NCI-H2081 (cell line): ENCODE measurements at regions not wholly inside any gene's neighbourhood (a gene's known extent, or its start where the extent isn't known, plus 50 kb on each side); places are given as distances from the start of the nearest gene placed in this dataset.
A peak's percentile ranks its signal among the peaks of the same experiment; 100 is the strongest.

Experiments used
- DNase-seq, 2 experiments: peaks; one replicate each; lab custom pipeline; 2025; lab: John Stamatoyannopoulos, UW

DNA sequence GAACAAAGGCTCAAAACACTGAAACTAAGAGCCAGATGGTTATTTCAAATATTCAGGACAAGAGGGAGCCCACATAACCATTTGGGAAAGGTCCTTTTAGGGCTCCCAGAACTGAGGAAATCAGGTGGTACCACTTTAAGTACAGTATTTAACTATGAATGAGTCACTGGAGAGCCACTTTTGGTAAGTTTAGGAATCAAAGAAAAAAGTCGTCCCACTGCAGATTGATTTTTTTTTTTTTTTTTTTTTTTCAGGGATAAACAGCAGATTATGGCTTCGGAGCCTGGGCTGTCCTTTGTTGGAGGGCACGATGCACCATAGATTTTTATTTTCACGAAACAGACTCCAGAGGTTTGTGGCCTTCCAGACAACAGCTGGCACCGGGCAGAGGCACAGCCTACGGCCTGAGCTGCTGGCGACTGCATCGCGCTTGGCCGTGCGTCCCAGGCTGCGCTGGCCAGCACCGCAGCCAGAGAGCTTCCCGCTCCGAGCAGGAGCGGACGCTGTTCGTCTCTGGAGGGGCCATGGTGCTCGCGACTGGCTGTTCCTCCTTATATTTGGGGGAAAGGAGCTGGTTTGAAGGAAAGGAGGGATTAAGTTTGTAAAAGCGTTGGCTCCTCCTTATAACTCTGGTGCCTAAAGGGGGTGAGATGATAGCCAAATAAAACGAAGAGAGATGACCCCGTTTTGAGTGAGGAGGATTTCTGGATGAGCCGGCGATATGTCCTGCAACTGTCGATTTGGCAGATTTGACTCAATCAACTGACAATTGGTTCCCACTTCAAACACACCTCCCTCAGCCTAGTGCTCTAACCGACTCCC lies 152.9 kb upstream of the GOLIM4 start:
- peak; percentile 47 to 63 for DNase-seq

DNA sequence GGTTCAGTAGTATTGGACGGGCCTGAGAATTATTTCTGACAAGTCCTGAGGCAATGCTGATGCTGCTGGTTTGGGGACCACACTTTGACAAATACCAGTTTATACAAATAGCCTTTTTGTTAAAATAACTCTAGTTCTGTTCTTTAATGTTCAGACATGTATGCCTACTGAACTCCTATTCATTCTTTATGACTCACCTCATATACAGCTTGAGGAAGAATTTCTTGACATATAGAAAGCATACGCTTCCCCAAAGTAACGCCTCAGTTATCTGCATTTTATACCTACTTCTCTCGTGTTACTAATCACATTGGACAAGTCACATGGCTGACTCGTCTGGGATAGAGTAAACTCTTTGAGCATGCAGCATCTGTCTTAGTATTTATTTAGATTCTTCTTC lies 145.4 kb upstream of the GOLIM4 start:
- DNase-seq = no peak

DNA sequence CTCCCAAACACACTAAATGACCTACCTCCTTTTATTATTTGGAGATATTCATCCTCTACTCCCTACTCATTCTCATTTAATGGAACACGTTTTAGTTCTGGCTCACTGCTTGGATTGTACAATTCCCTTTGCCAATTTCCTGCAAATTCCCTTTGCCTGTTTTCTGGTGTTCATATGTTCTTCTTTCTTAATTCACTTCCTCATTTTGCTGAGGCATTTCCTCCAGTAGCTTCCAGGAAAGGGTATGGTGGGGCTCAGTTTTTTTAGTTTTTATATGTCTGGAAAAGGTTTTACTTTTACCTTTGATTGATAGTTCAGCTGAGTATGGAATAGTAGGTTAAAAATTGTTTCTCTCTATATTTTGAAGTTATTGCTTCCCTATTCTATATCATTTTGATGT lies 143.6 kb upstream of the GOLIM4 start:
- no peak for DNase-seq

DNA sequence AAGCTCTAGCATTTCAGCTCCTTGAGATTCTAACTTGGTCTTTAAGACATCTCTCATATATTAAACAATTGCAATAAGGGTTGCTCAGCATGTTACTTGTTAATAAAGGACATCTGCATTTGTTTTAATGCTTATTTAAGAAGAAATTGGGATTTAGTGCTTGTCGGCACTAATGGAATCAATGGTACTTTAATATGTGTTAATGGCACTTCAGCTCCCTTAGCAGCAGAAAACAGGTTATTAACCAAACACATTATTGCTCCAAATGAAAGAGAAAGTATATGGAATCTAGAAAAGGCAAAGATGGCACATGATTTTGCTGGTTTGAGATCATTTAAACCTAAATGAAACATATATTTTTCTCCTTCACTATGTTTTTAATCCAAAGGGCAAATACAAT lies 137.3 kb upstream of the GOLIM4 start:
- DNase-seq = no peak

DNA sequence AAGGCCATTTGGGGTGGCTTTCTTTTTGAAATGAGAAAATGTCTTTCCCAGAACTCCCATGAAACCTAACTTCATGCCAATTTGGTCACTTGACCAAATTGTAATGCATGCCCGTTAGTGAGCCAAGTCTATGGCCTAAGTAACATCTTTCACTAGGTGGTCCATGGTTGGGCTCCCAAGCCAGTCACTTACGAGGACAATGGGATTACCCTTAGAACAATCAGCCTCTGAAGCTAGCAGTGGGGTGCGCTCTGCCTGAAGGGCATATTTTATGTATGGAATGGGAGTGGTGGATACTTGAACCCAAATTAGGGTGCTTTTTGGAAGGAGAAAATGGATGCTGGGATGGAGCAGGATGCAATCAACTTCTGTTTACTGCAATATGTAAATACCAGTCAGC lies 127.4 kb upstream of the GOLIM4 start:
- DNase-seq = no peak

DNA sequence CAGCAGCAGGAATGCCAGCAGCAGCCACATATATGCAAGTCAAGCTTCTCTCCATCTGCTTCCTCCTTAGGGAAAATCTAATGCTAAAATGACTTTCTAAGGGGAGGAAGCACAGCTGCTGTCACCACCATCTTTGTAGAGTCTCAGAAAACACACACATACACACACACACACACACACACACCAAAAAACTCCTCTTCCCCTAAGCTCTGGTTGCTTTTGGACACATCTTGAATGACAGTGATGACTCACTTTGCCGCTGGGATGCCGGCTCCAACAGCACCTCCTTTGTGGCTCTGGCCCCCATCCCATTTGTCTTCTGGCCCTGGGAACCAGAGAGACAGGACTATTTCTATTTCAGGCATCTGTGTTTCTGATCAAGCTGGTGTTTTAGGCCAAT lies 124.8 kb upstream of the GOLIM4 start:
- DNase-seq = no peak

DNA sequence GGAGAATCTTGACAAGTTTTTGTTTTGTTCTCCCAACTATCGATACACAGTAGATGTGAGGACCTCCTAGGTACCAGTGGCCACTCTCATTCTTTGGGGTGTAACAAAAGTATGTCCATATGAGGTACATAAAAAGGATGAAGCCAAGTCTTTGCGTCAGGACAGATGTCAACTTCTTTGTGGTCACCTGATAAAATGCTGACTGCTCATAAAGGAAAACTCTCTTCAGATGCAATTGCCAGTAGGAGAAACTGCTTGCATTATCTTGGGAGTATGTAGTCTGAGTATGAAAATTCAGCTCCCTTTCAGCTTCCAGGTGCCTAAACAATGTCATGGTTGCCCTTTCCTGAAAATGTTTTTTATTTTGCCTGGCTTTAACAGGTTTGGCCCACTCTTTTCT lies 123.8 kb upstream of the GOLIM4 start:
- no peak for DNase-seq

DNA sequence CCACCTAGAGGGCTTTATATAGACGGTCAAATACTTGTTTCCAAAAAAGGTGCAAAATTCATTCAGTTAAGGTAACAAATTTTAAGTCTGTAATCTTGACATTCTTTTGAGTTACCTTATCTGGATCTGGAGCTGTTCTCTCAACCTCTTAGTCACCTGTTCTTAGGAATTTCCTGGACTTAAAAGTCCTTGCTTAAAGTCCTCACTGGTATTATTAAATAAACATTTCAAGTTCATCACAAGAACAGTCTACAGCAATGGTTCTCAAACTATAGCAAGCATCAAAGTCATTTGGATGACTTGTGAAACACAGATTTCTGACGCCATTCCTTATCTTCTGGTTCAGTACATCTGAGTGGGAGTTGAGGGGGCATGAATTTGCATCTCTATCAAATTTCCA lies 122.9 kb upstream of the GOLIM4 start:
- no peak for DNase-seq

DNA sequence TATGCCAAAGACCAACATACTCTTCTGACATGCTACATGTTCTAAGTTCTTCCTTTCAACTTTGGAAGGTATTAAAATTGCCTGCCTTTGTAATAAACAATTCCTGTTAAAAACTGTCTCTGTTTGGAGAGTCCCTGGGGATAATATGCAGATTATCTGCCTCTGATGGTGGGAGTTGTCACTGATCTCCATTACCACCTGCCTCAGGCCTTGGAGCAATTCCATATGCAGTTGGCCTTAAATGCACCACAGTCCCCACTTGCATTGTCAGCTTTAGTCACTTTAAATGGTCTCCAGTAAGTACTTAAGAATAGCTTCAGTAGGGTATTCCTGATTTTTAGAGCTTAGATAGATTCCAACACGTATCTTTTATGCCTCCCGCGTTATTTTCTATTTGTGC lies 121.1 kb upstream of the GOLIM4 start:
- peak; percentile 72 to 76 for DNase-seq

DNA sequence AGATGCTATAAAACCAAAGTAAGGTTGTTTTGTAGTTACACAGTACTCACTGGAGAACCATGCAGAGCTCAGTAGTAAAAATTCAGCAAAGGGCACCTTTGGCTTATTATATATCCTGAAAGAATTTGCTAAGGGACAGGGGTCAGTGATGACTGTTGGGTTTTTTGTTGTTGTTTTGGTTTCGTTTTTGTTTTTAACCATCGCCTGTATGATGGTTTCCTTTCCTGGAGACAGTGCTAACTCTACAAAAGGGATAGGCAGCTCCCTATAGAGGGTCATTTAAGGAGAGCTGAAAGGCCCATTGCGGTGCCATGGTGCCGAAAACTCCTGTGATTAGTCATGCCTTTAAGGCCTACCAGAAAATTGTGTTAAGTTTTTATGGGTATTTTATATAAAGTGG lies 118.2 kb upstream of the GOLIM4 start:
- DNase-seq = no peak

DNA sequence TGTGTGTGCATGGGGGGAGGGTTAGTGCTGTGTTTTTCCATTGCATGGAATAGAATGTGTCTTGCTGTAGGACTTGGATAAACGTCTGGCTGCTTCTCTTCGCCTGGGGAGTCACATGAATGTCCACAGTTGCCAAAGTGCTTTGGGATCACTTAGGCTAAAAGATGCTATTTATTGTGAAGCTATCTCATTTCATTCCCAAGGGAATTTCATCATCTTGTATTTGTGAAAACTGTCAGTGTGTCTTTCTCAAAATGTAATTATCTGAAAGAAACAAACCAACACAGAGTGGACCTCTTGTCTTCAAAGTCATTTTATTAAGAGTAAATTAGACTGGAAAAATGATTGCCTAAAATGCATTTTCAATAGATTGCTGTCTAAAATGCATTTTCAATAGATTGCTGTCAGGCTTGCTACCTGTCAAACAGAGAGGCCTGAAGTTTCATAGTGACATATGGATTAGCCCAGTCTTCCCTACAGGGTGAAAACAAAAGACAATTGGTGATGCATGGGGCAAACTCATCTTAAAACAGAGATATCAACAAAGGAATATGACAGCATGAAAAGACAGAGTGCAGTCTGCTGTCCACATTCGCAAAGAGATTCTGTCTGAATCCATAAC lies 117.1 kb upstream of the GOLIM4 start:
- DNase-seq = no peak

DNA sequence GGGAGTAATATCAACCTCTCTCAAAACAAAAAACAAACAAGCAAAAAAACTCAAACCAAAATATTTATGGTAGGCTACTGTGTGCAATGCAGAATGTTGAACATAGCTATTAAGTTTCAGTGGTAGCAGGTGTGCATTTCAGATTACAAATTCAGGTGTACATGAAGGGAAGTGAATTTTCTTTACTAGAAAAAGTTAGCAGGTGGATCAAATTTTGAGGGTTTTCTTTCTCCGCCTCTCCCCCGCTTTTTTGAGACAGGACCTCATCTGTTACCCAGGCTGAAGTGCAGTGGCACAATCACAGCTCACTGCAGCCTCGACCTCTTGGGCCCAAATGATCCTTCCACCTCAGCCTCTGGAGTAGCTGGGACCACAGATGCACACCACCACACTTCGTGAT lies 109.7 kb upstream of the GOLIM4 start:
- DNase-seq = no peak

DNA sequence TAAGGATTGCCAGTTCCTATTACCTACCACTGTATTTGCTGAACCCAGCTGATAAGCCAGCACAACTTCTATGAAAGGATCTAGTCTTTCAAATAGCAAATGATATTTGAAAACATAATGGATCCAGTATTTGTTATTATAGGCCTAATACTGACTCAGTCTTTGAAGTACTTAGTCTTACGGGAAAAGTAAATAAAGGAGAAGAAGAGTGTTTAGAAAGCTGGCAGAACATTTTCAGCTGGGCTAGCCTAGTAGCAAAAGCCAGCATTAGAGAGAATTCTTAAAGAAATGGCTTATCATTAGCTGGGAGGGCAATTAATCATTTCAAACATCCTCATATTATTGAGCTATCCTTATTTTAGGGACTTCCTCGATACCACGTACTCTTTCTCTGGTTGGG lies 101.4 kb upstream of the GOLIM4 start:
- no peak for DNase-seq

DNA sequence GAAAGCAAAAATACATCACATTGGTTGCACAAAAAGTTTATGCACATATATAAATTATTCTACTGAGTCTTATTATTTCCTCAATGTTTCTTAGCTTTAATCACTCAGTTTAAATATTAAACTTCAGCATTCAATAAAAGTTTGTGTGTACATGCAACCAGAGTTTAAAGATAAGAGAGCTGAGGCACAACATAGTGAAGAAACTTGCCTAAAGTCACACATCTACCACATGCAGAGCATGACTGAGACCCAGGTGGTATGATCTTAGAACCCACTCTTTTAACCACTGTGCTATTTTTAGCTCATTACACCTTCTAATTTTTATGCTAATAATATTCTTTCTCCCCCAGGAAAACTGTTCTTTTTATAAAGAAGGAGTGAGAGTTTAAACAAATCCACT lies 96.1 kb upstream of the GOLIM4 start:
- no peak for DNase-seq

DNA sequence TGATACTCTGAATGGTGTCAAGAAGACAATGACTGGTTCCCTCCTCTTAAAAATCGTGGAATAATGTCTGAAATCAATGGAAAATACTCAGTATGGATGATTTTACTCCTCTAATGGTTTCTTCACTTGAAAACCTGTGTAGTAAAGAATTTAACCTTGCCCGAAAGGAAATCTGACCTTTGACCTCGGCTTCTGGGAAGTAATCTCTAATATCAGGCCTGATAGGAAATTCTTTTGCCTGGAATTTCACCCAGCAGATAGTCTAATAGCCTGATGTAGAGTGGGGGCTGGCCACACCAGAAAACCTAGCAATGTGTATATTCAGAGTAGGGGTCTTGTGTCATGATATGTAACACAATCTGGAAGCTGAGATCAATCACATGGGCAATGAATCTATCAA lies 91.5 kb upstream of the GOLIM4 start:
- DNase-seq = no peak

DNA sequence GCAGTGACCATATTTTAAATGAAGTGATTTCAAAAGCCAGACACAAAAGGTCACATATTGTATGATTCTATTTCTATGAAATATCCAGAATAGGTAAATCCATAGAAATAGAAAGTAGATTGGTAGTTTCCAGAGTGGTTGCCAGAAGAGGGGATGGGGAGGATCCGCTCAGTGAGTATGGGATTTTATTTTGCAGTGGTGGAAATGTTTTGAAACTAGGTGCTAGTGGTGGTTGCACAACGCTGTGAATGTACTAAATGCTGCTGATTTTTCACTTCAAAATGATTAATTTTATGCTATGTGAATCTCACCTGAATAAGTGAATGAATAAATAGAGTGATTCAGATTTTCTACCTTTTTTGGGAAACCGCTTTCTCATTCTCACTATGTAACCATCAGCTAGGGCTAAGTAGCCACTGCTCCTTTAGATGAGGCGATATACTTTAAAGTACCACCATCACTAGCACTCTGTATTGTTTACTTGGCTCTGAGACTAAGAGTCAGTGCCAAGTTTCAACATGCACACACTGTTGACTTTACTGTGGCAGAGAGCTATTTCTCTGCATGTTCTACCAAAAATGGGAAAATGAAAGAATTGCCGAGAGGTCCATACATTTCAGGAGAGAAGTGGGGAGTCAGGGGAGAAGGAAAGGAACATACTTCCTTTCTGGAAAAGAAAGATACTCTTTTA lies 90.7 kb upstream of the GOLIM4 start:
- DNase-seq = peak; percentile 2 to 51

DNA sequence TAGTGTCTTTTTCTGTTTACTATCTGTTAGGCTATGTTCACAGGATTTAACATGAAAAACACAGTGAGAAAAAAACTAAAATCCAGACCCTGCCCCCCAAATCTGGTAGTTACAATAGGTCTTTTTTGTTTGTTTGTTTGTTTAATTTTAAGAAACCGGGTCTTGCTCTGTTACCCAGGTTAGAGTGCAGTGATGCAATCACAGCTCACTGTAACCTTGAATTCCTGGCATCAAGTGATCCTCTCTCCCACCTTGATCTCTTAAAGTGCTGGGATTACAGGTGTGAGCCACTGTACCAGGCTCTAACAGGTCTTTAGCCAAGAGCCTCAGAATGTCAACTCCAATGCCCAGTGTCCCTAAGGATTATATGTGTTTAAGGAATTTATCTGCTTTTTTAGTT lies 88.0 kb upstream of the GOLIM4 start:
- DNase-seq = no peak

DNA sequence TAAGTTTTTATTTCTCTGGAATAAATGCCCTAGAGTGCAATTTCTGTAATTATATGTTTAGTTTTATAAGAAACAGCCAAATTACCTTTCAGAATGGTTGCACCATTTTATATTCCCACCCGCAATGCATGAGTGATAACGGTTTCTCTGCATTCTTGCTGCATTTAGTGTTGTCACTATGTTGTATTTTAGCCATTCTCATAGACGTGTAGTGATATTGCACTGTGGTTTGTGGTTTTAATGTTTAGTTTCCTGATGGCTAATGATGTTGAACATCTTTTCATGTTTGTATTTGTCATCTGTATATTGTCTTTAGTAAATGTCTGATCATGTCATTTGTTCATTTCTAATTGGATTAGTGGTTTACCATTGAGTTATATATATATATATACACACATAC lies 73.0 kb upstream of the GOLIM4 start:
- DNase-seq = no peak

DNA sequence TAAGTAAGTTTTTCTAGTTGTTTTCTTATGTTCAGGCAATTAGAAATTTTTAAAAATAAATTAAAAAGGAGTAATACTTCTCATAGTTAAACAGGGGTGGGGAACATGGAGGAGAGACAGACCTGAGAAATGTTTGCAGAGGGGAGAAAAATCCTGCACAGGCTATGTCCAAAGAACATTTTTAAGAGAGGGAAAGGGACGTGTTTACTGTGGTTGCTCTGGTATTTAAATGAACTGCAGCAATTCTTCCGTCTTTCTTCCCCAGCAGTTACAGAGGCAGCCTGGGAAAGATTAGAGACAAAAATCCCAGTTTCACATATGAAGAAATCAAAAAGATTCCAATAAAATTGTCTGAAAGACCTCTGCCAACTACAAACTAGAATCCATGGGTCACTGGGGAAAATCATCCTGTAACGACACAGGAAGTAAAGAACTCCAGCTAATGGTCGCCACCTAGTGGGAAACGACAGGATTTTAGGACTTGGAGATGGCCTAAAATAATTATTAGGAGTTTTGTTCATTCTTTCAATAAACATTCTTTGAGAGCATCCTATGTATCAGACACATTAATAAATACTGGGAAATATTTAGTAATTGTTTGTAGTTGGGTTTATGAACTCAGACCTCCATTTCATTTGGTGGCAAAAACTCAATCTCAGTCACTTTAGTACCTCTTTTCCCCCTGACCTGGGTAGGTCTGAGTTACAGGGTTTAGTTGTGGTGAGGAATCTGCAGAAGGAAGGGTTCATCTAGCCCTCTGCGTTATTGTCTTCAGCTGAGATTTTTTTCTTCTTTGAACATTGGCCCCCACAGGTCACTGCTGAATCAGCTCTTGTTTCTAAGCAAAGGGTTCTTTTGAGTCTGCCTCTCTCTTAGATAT lies 69.9 kb upstream of the GOLIM4 start:
- peak; percentile 86 to 89 for DNase-seq

DNA sequence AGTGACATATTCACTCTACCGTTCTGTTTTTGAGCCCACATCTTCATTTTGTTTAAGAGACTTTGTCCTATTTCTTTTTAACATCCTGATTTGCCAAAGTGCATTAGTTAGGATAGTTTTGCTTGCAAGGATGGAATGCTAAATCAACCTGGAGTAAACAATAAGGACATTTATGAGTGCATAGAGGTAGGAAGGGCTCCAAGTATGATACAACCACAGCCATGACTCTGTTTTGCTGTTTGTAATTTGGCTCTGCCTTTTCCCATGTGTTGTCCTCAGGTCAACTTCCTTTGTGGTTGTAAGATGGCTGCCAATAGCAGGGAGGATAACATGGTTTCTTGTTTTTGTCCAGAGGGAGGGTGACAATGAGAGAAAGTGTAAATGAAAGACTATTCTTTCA lies 66.4 kb upstream of the GOLIM4 start:
- DNase-seq = no peak

DNA sequence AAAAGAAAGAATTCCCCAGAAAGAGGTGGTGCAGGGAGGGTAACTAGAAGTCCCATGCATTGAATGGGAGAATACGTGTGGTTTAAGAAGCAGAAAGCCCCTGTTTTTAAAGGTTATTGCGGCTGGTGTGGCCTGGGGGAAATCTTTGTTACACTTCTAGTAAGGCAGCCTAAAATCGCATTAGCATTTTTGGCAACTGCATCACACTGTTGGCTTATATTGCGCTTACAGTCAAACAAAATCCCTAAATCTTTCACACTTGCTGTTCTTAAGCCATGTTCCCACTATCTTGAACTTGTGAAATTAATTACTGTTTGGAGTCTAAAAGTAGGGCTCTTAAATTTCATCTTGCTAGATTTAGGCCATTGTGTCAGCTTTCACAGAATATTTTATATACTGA lies 66.0 kb upstream of the GOLIM4 start:
- DNase-seq = no peak

DNA sequence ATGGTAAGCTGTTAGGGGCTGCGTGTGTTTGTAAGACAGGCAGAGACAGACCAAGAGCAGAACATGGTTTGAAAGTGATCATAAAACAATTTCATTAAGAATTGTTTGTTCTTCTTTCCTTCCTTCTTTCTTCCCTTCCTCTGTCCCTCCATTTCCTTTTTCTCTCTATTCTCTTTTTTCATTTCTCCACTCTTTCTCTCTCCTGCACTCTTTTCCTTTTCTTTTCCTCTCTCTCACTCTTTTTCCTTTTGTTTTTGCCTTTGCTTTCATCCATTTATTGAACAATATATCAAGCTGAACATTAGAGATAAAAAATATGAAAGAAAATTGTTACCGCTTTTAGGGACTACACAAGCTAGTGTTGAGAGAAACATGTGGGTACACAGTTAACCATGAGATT lies 62.2 kb upstream of the GOLIM4 start:
- no peak for DNase-seq
